ELR (cell line): ENCODE measurements at regions not wholly inside any gene's neighbourhood (a gene's known extent, or its start where the extent isn't known, plus 50 kb on each side); places are given as distances from the start of the nearest gene placed in this dataset.

ENCODE experiments used
- DNase-seq: peaks from one replicate; pipeline ENCODE4 v3.0.0-alpha.2; 2015; ENCODE audit warnings: low read depth

DNA sequence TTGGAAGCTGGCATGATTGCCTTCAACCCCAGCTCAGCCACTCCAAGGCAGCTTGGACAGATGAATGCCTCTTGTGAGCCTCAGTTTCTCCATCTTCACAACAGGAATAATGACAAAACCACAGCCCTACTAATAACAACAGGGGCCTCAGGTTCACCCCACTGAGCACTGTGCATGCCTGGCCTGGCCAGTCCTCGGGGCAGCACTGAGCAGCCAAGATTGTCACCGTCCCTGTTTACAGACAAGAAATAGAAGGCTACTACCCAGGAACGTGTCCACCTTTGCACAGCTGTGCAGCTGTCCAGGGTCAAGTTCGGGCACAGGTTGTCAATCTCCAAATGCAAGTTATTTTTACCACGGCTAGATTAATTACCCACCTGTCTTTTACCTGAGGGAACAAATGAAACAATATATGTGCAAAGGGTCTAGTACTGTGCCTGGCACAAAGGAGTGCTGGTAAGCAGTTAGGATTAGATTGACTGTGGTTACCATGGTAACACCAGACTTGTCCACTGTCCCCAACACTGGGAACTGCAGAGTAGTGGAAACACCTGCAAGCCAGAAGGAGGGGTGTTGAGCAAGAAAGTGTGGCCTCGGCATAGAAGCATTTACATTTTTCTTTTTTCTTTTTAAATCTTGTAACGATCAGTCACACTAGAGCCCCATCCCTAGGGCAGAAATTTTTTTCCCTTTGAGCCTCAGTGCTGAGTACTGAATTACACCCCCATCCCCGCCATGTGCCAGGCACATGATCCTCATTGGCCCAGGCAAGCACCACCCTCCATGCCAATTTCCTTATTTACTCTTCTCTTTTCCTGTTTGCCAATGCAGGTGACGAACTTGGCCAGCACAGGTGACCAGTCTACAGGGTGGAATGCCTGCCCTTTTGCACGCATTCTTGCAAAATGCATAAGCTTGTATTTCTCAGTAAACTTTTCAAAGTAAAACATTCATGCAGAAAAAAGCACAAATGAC lies 66.3 kb upstream of the SLC6A6 start:
- no peak for DNase-seq

DNA sequence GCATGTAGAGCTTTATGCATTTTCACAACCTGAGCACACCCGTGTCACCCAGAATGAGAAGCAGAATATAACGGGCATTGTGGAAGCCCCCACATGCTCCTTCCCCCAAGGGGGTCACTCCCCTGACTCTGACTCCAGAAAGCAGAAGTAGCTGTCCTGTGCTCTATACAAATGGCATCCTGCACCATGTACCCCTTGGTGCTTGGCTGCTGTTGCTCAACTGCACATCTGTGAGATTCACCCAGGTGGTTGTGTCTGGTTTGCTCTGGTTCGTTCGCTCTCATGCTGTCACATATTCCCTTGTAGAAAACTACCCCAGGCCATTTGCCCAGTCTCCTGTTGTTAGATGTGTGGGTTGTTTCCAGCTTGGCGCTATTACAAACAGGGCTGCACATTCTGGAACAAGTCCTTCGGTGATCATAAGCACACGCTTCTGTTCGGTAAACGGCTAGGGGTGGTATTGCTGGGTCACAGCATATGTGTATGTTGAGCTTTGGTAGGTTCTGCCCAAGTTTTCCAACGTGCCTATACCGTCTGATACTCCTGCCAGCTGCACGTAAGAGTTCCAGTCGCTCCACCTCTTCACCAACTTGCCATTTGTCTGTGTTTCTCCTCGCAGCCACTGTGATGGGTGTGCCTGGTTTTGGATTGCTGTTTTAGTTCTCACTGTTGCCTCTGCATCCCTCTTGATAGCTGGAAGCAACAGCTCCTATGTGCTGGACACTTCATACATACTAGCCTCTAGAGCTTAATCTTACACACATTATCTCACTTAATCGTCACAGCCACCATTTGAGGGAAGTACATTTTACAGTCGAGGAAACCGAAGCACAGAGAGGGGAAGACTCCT lies 65.4 kb upstream of the SLC6A6 start:
- DNase-seq: no peak

GRCh38 chr3:14337828-14338227 lies 64.6 kb upstream of the SLC6A6 start:
- no peak for DNase-seq

GRCh38 chr3:14338242-14338641 lies 64.2 kb upstream of the SLC6A6 start:
- DNase-seq: no peak

GRCh38 chr3:14338898-14339458 lies 63.4 kb upstream of the SLC6A6 start:
- DNase-seq: no peak

GRCh38 chr3:14340960-14341708 lies 61.3 kb upstream of the SLC6A6 start:
- no peak for DNase-seq

- peak; percentile 29 for DNase-seq
These were observed 58.9 kb upstream of the SLC6A6 start for GRCh38 chr3:14343338-14344112.

DNA sequence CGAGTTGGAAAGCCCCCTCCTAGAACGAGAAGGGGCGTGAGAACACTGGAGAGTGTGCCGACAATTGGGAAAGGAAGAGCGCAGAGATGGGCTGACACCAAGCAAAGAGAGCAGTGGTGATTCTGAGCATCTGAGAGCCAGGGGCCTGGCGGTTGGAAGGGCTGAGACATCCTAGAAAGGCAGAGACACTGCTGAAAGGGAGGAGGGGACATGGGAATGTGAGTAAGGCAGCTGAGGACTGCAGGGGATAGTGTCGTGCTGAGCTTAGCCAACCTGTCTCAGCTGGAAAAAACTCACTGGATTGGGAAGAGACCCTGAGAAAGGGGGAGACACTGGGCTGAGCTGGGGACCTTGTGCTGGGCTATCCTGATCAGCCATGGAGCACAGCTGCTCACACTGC lies 58.1 kb upstream of the SLC6A6 start:
- DNase-seq: no peak

DNA sequence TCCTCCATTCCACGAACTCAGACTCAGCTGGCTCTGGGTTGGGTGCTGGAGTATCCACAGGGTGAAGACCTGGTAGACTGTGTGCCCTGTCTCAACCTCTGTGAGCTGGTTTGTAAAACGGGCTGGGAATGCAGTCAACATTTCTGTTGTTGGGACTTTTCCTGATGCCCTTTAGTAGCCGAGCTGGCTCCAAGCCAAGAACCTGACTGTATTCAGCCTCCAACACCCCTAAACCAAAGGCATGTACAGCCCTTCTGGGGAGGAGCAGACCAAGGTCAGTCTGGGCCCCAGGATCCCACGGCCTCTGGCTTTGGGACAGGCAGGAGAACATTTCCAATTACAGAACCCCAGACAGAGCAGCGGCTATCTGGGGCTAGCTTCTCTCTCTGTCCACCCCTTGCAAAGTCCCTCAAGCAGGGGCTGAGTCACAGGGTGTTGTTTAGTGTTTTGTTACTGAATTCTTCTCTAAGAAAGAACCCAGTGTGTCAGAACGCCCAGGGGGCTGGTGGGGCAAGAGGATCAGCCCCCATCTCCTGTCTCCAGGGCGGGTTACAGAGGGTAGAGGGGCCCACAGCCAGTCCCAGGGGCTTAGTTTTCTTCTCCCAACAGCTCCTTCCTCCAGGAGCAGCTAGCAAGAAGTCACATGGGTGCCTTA lies 56.8 kb upstream of the SLC6A6 start:
- DNase-seq: peak; percentile 47

DNA sequence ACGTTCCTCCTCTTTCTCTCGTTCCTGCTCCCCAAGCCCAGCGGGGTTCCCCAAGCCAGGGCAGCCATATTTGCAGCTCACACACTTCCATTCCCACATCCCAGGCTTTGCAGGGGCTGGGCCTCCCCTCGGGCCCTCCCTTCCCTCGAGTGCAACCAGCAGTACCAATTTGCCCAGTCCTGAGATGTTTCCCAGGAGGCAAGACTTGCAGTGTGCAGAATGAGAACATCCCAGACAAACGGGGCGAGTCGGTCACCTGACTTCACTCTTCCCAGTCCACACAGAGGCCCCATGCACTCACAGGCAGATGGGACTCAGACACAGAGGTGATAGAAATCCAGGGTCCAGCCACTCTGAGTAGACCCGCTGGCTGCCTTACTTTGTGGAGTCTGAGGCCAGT lies 56.2 kb upstream of the SLC6A6 start:
- DNase-seq: no peak

GRCh38 chr3:14346642-14347041 lies 55.8 kb upstream of the SLC6A6 start:
- no peak for DNase-seq

DNA sequence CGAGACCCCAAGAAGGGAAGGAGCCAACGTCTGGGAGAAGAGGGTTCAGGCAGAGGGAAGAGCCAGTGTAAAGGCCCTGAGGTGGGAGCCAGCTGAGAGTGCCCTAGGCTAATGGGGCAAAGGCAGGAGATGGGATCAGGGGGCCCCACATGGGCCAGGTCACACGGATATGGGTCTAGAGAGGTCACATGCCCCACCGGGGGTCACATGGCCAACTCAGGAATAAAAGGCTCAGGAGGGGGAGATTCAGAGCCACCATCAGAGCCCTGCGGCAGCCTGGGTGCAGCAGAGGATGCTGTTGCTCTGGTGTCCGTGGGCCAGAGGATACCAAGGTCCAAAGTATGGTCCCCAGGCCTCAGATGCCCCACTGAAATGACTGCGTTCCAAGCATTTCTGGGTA lies 55.3 kb upstream of the SLC6A6 start:
- no peak for DNase-seq

DNA sequence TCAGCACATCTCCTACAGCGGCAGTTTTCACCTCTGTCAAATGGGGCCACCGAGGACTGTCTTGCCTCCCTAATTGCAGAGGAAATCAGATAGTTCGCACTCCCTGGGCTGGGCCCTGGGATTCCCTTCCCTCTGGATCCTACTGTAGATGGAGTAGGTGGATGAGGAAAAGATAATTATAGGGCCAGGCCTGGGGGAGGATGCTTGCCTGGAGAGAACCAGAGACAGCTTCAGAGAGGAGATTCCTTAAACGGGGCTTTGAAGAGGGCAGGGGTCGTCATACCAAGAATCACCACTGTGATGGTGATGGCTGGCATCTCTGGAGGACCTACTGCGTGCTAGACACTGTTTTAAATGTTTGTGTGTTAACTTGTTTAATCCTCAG lies 50.8 kb upstream of the SLC6A6 start:
- DNase-seq: no peak

DNA sequence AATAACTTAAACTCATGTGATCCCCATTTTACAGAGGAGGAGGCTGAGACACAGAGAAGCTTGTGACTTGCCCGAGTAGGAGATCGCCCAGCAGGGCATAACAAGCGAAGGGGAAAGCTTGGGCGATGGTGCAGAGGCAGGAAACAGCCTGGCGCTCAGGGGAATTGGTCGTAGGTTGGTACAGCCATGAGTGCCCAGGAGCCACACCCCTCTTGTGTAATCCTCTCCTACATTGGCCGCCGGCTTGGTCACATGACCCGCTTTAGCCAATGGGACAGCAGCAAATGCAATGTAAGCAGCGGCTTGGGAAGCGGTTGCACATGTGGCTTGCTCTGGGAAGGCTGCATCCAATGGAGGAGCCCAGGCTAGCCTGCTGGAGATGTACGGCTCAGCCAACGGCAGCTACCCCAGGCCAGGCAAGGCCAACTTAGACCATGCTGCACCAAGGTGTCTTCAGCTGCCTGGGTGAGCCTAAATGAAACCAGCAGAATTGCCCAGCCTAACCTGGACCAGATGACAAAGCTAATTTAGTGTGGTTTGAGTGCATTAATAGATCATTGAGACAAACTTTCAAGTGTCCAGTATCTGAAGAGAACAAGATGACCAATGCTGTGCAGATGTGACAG lies 50.3 kb upstream of the SLC6A6 start:
- DNase-seq: peak; percentile 29
